ENCODE measurements at regions not wholly inside any gene's neighbourhood (a gene's known extent, or its start where the extent isn't known, plus 50 kb on each side); places are given as distances from the start of the nearest gene placed in this dataset.

DNA sequence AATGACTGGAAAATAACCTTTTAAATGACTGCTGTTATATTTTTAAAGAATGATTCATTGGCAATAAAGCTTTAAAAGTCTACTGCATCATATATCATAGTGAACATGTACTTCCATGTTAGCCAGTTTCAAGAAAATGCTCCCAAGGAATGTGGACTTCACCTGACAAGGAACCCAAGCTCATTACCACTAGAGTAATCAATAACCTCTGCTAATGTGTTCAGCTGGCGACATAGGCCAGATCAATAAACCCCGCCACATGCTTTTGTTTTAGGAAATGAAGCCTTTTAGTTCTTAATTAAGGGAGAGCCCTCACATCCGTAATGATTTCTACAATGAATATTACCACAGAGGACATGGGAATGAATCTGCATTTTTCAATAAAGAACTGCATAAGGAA, 1219.9 kb upstream of the CNTN5 start:
- TF ChIP-seq FOXA1 (IDR thresholded peaks at IDR 0.05) (no peak), TARDBP (IDR thresholded peaks at IDR 0.05) (no peak), HDGF (IDR thresholded peaks at IDR 0.05; ENCODE audit: borderline replicate concordance) (no peak), LEF1 (IDR thresholded peaks at IDR 0.05; ENCODE audit: borderline replicate concordance) (no peak), L3MBTL2 (conservative IDR thresholded peaks at IDR 0.05) (no peak)
- CTCF ChIA-PET, result no interaction called here
- no peak for DNase-seq (ENCODE audit: extremely low spot score)
- POLR2A ChIA-PET, result no interaction called here

DNA sequence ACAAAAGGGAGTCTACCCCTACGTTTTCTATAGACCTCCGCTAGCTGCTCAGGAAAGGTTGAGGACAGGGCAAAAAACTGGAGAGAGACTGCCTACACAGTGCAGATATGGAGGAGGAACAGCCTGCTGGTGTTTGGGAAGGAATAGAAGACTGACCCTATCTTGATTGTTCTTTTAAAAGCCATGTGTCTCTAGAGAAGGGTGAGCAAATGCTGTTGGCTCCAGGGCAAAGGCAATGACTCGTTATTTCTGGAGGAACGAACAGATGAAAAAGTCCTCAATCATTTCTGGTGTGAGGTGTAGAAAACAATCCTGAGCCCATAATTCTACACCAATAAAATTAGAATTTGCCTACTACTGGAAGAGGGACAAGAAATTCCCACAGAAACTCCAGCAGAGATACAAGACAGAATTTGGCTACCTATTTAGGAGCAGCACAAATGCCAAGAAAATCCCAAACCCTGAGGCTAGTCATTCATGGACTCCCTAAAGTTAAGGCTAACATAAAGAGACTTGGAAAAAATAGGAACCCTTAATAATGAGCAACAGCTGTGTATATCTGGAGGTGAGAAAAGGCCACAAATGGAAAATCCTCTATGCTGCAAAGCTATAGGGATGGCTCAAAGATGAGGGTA, 1206.3 kb upstream of the CNTN5 start:
- DNase-seq (ENCODE audit: extremely low spot score), result no peak
- POLR2A ChIA-PET, result no interaction called here
- TF ChIP-seq SUZ12 (IDR thresholded peaks at IDR 0.05), result no peak
- no peak for TF ChIP-seq LEF1 (IDR thresholded peaks at IDR 0.05; ENCODE audit: borderline replicate concordance)
- no peak for TF ChIP-seq ELF4 (IDR thresholded peaks at IDR 0.05)
- TF ChIP-seq ARNT (IDR thresholded peaks at IDR 0.05), result no peak
- TF ChIP-seq TARDBP (IDR thresholded peaks at IDR 0.05), result no peak
- no peak for TF ChIP-seq CTBP1 (IDR thresholded peaks at IDR 0.05; ENCODE audit: borderline replicate concordance)
- no peak for TF ChIP-seq SP1 (IDR thresholded peaks at IDR 0.05)
- TF ChIP-seq BHLHE40 (IDR thresholded peaks at IDR 0.05; ENCODE audit: borderline replicate concordance), result no peak
- no peak for TF ChIP-seq FOXA1 (IDR thresholded peaks at IDR 0.05)
- TF ChIP-seq ZNF384 (IDR thresholded peaks at IDR 0.05), result no peak
- TF ChIP-seq, protein P1, sequence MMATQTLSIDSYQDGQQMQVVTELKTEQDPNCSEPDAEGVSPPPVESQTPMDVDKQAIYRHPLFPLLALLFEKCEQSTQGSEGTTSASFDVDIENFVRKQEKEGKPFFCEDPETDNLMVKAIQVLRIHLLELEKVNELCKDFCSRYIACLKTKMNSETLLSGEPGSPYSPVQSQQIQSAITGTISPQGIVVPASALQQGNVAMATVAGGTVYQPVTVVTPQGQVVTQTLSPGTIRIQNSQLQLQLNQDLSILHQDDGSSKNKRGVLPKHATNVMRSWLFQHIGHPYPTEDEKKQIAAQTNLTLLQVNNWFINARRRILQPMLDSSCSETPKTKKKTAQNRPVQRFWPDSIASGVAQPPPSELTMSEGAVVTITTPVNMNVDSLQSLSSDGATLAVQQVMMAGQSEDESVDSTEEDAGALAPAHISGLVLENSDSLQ (IDR thresholded peaks at IDR 0.05), result no peak
- no peak for TF ChIP-seq FOXM1 (IDR thresholded peaks at IDR 0.05; ENCODE audit: borderline replicate concordance)
- no peak for TF ChIP-seq L3MBTL2 (conservative IDR thresholded peaks at IDR 0.05)
- TF ChIP-seq HDGF (IDR thresholded peaks at IDR 0.05; ENCODE audit: borderline replicate concordance), result no peak
- no peak for TF ChIP-seq FOXK2 (IDR thresholded peaks at IDR 0.05)
- no peak for TF ChIP-seq NFRKB (IDR thresholded peaks at IDR 0.05)

DNA sequence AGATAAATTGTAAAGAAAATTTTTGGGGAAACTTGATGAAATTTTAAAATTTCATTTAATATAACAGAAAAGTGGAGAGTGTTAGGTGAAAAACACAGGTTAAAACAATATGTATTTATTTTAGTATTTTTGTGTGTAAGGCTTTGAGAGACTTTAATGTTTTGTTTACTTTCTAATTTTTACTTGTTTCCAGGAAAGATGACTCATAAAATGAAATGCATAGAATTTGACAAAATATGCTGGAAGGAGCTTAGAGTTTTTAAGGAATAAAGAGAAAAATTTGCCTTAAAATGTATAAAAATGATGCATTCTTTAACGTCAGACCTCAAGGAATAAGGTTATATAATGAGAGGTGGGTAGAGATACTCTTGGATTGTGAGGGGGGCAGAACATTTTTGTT, 1205.1 kb upstream of the CNTN5 start:
- no peak for DNase-seq (ENCODE audit: extremely low spot score)
- POLR2A ChIA-PET, result no interaction called here
- TF ChIP-seq SP1 (IDR thresholded peaks at IDR 0.05) (no peak), BHLHE40 (IDR thresholded peaks at IDR 0.05; ENCODE audit: borderline replicate concordance) (no peak), NFRKB (IDR thresholded peaks at IDR 0.05) (no peak), HDGF (IDR thresholded peaks at IDR 0.05; ENCODE audit: borderline replicate concordance) (no peak), TARDBP (IDR thresholded peaks at IDR 0.05) (no peak), ZNF384 (IDR thresholded peaks at IDR 0.05) (no peak), LEF1 (IDR thresholded peaks at IDR 0.05; ENCODE audit: borderline replicate concordance) (no peak), CTBP1 (IDR thresholded peaks at IDR 0.05; ENCODE audit: borderline replicate concordance) (no peak), SUZ12 (IDR thresholded peaks at IDR 0.05) (no peak), L3MBTL2 (conservative IDR thresholded peaks at IDR 0.05) (no peak), FOXA1 (IDR thresholded peaks at IDR 0.05) (no peak), ARNT (IDR thresholded peaks at IDR 0.05) (no peak), ELF4 (IDR thresholded peaks at IDR 0.05) (no peak), FOXK2 (IDR thresholded peaks at IDR 0.05) (no peak), FOXM1 (IDR thresholded peaks at IDR 0.05; ENCODE audit: borderline replicate concordance) (no peak)
- TF ChIP-seq, protein P1 (IDR thresholded peaks at IDR 0.05), result no peak
- CTCF ChIA-PET, result no interaction called here

More for the DNA sequence above, 1206.3 kb upstream of the CNTN5 start:
- CTCF ChIA-PET, result no interaction called here

DNA sequence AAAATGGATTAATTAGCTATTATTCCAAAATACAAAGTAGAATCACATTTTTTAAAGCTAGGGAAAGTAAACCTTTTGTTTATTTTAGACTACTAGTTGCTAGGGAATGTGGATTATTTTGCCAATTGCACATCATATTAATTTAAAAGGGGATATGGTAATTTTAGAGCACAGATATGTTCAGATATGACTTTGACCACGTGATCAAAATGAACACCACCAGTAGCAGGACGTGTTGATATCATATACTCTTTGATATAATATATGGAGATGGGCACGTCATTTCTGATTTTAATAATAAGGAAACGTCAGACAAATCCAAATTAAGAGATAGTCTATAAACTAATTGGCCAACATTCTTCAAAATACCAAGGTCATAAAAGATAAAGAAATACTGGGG, 1188.3 kb upstream of the CNTN5 start:
- ChIA-PET CTCF (no interaction called here), POLR2A (no interaction called here)
- DNase-seq (ENCODE audit: extremely low spot score), result no peak
- TF ChIP-seq ELF4 (IDR thresholded peaks at IDR 0.05), result no peak
- TF ChIP-seq HDGF (IDR thresholded peaks at IDR 0.05; ENCODE audit: borderline replicate concordance), result no peak
- TF ChIP-seq FOXK2 (IDR thresholded peaks at IDR 0.05), result no peak
- no peak for TF ChIP-seq SUZ12 (IDR thresholded peaks at IDR 0.05)

DNA sequence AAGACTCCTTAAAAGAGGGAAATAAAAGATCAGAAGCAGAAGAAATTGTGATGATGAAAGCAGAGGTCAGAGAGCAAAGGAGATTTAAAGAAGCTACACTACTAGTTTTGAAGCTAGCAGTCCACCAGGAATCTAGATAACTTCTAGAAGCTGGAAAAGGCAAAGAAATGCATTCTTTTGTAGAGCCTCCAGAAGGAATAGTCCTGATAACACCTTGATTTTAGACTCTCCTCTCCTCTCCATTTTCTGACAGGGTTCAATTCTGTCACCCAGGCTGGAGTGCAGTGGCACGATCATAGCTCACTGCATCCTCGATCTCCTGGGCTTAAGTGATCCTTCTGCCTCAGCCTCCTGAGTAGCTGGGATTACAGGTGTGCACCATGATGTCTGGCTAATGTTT, 1187.3 kb upstream of the CNTN5 start:
- no peak for TF ChIP-seq L3MBTL2 (conservative IDR thresholded peaks at IDR 0.05)
- no peak for TF ChIP-seq SUZ12 (IDR thresholded peaks at IDR 0.05)
- no peak for TF ChIP-seq BHLHE40 (IDR thresholded peaks at IDR 0.05; ENCODE audit: borderline replicate concordance)
- TF ChIP-seq HDGF (IDR thresholded peaks at IDR 0.05; ENCODE audit: borderline replicate concordance), result no peak
- TF ChIP-seq, protein P1 (IDR thresholded peaks at IDR 0.05), result no peak
- TF ChIP-seq FOXM1 (IDR thresholded peaks at IDR 0.05; ENCODE audit: borderline replicate concordance), result no peak
- TF ChIP-seq LEF1 (IDR thresholded peaks at IDR 0.05; ENCODE audit: borderline replicate concordance), result no peak
- TF ChIP-seq ZNF384 (IDR thresholded peaks at IDR 0.05), result no peak
- TF ChIP-seq SP1 (IDR thresholded peaks at IDR 0.05), result no peak
- no peak for TF ChIP-seq ELF4 (IDR thresholded peaks at IDR 0.05)
- TF ChIP-seq FOXK2 (IDR thresholded peaks at IDR 0.05), result no peak
- TF ChIP-seq TARDBP (IDR thresholded peaks at IDR 0.05), result no peak
- no peak for TF ChIP-seq FOXA1 (IDR thresholded peaks at IDR 0.05)
- TF ChIP-seq CTBP1 (IDR thresholded peaks at IDR 0.05; ENCODE audit: borderline replicate concordance), result no peak
- no peak for TF ChIP-seq ARNT (IDR thresholded peaks at IDR 0.05)
- no peak for TF ChIP-seq NFRKB (IDR thresholded peaks at IDR 0.05)
- ChIA-PET CTCF (no interaction called here), POLR2A (no interaction called here)
- no peak for DNase-seq (ENCODE audit: extremely low spot score)

DNA sequence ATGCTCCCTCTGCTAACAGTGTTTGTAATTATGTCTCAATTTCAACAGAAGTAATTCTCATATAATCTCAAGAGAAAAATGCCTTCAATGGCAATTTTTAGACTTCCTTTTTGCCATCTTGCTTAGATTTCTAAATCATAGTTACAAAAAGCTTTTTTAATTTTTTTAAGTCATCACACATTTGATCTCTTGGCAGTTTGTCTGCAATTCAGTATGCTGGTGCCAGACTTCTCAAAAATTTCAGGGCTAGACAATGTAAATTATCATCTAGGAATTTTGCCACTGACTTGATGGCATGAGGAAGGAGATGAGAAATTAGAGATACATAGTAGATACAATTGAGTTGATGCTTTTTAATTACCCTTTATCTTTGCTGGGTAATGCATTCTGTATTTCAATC, 1176.7 kb upstream of the CNTN5 start:
- CTCF ChIA-PET, result no interaction called here
- no peak for DNase-seq (ENCODE audit: extremely low spot score)
- POLR2A ChIA-PET, result no interaction called here
- TF ChIP-seq L3MBTL2 (conservative IDR thresholded peaks at IDR 0.05) (no peak), TARDBP (IDR thresholded peaks at IDR 0.05) (no peak), HDGF (IDR thresholded peaks at IDR 0.05; ENCODE audit: borderline replicate concordance) (no peak), SUZ12 (IDR thresholded peaks at IDR 0.05) (no peak), FOXM1 (IDR thresholded peaks at IDR 0.05; ENCODE audit: borderline replicate concordance) (no peak), FOXK2 (IDR thresholded peaks at IDR 0.05) (no peak), FOXA1 (IDR thresholded peaks at IDR 0.05) (no peak), NFRKB (IDR thresholded peaks at IDR 0.05) (no peak), SP1 (IDR thresholded peaks at IDR 0.05) (no peak), CTBP1 (IDR thresholded peaks at IDR 0.05; ENCODE audit: borderline replicate concordance) (no peak), ARNT (IDR thresholded peaks at IDR 0.05) (no peak), LEF1 (IDR thresholded peaks at IDR 0.05; ENCODE audit: borderline replicate concordance) (no peak), ELF4 (IDR thresholded peaks at IDR 0.05) (no peak), ZNF384 (IDR thresholded peaks at IDR 0.05) (no peak), BHLHE40 (IDR thresholded peaks at IDR 0.05; ENCODE audit: borderline replicate concordance) (no peak)
- TF ChIP-seq, protein P1 (IDR thresholded peaks at IDR 0.05), result no peak
